Tibial nerve (tissue), 4 donors: ENCODE measurements at regions not wholly inside any gene's neighbourhood (a gene's known extent, or its start where the extent isn't known, plus 50 kb on each side); places are given as distances from the start of the nearest gene placed in this dataset.

Source experiments
- DNase-seq, 2 donors: peaks; one replicate each; pipeline ENCODE4 v3.0.0-alpha.2; 2019; ENCODE audit warnings: low spot score in 2 of 2
- H3K27ac ChIP-seq, 4 donors: fragments of 200-600 bp; sonication (generic) in 3 of 4; one replicate each; pipeline ENCODE4 v1.5.1; 2017 to 2019; ENCODE audit warnings: mild to moderate bottlenecking in 1 of 4
- H3K27me3 ChIP-seq, 2 donors: fragments of 200-600 bp; sonication (generic) in 1 of 2; one replicate each; pipeline versions ENCODE4 v1.5.1 to v1.6.0; 2017 to 2019
- H3K36me3 ChIP-seq, 3 donors: fragments of 200-600 bp; sonication (generic); one replicate each; pipeline ENCODE4 v1.5.1; 2018 to 2019
- H3K4me1 ChIP-seq, 4 donors: fragments of 200-600 bp; sonication (generic) in 3 of 4; one replicate each; pipeline ENCODE4 v1.5.1; 2017 to 2019
- H3K4me3 ChIP-seq, 4 donors: fragments of 200-600 bp; sonication (generic) in 3 of 4; one replicate each; pipeline ENCODE4 v1.5.1; 2017 to 2019; ENCODE audit warnings: mild to moderate bottlenecking in 1 of 4, moderate library complexity in 1 of 4
- H3K9me3 ChIP-seq, 4 donors: fragments of 200-600 bp; sonication (generic) in 3 of 4; one replicate each; pipeline ENCODE4 v1.5.1; 2017 to 2019
- EP300 ChIP-seq, 2 donors: sonication (generic); formaldehyde crosslinking; IDR thresholded peaks; one replicate each; pipeline ENCODE4 v1.6.1; 2017; ENCODE audit warnings: antibody characterized with exemption in 2 of 2, mild to moderate bottlenecking in 1 of 2
- POLR2A ChIP-seq, 2 donors: fragments of 450-650 bp; IDR thresholded peaks; one replicate each; pipeline ENCODE4 v1.6.1; 2017; ENCODE audit warnings: antibody characterized with exemption in 2 of 2, mild to moderate bottlenecking in 2 of 2, moderate library complexity in 2 of 2
- WGBS, 2 donors: methylation state at CpG; one replicate each; pipeline ENCODE4 v1.1.5; 2018; 5-methylcytosine and 5-hydroxymethylcytosine counted together
- TF ChIP-seq, protein P1 (sequence below), 5 experiments: fragments of 200-600 bp in 3 of 5; fragments of 450-650 bp in 2 of 5; sonication (generic) in 3 of 5; IDR thresholded peaks; one replicate each; pipeline ENCODE4 v1.5.1; 2016 to 2019; ENCODE audit warnings: antibody characterized with exemption in 5 of 5, mild to moderate bottlenecking in 3 of 5, moderate library complexity in 2 of 5

DNA sequence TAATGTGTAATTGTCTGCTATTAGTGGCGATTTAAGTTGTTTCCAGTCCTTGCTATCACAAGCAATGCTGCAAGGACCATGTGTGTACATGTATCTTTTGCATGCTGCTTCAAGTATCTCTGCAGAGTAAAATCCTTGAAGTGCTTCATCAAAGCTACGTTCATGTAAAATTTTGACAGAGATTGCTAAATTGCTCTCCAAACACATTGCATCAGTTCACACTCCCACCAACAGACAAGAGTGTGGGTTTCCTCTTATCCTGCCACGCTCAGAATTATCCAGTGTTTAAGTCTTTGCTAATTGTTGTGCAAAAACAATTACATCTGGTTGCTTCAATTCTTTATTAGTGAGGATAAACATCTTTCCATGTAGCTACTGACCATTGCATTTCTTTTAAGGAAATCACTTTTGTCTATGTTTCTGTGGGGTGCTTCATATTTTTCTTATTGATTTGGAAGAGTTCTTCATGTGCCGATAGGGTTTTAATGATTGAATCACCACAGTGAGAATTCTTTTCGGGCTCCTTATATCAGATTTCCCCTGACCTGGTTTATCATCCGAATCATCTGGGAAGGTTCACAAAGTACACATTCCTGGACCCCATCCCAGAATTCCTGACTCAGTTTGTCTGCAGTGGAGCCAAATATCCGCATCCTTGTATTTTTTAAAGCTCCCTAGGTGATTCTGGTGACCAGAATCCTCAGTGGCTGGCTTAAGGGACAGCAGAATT is 56.3 kb upstream of the GALNT2 start:
- H3K27ac ChIP-seq, result no peak overlapping the region
- WGBS, 2 donors, result 63 to 71% methylated on average over 7 of the region's 7 CpGs
- no peaks in the 10 kb centered on the region for H3K36me3 ChIP-seq
- H3K27me3 ChIP-seq, result no peaks in the 10 kb centered on the region
- no peak overlapping the region for H3K4me3 ChIP-seq
- DNase-seq, result no peak
- no peaks in the 10 kb centered on the region for H3K9me3 ChIP-seq
- no peak for TF ChIP-seq POLR2A (IDR thresholded peaks at IDR 0.05)
- TF ChIP-seq, protein P1, sequence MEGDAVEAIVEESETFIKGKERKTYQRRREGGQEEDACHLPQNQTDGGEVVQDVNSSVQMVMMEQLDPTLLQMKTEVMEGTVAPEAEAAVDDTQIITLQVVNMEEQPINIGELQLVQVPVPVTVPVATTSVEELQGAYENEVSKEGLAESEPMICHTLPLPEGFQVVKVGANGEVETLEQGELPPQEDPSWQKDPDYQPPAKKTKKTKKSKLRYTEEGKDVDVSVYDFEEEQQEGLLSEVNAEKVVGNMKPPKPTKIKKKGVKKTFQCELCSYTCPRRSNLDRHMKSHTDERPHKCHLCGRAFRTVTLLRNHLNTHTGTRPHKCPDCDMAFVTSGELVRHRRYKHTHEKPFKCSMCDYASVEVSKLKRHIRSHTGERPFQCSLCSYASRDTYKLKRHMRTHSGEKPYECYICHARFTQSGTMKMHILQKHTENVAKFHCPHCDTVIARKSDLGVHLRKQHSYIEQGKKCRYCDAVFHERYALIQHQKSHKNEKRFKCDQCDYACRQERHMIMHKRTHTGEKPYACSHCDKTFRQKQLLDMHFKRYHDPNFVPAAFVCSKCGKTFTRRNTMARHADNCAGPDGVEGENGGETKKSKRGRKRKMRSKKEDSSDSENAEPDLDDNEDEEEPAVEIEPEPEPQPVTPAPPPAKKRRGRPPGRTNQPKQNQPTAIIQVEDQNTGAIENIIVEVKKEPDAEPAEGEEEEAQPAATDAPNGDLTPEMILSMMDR (IDR thresholded peaks at IDR 0.05), result no peak
- TF ChIP-seq EP300 (IDR thresholded peaks at IDR 0.05), result no peak
- H3K4me1 ChIP-seq, result no peaks in the 10 kb centered on the region

- H3K27ac ChIP-seq, result peak overlapping the region in 1 of 4 donors; percentile 49
- 57 to 58% methylated on average over 6 of the region's 6 CpGs for WGBS, 2 donors
These were observed 55.5 kb upstream of the GALNT2 start for GRCh38 chr1:230011333-230012092.

GRCh38 chr1:230012093-230012393 is 55.0 kb upstream of the GALNT2 start:
- TF ChIP-seq, protein P1 (IDR thresholded peaks at IDR 0.05), result no peak
- TF ChIP-seq POLR2A (IDR thresholded peaks at IDR 0.05) (no peak), EP300 (IDR thresholded peaks at IDR 0.05) (no peak)
- Histone ChIP-seq H3K27ac (peak overlapping the region in 1 of 4 donors; percentile 49), H3K9me3 (no peaks in the 10 kb centered on the region), H3K4me3 (no peak overlapping the region), H3K27me3 (no peaks in the 10 kb centered on the region), H3K36me3 (no peaks in the 10 kb centered on the region), H3K4me1 (no peaks in the 10 kb centered on the region)
- DNase-seq, result no peak

More at GRCh38 chr1:230011333-230012092, 55.5 kb upstream of the GALNT2 start:
- no peaks in the 10 kb centered on the region for H3K4me1 ChIP-seq
- no peaks in the 10 kb centered on the region for H3K9me3 ChIP-seq
- no peaks in the 10 kb centered on the region for H3K27me3 ChIP-seq
- H3K4me3 ChIP-seq, result no peak overlapping the region
- DNase-seq, result no peak
- no peaks in the 10 kb centered on the region for H3K36me3 ChIP-seq
- TF ChIP-seq EP300 (IDR thresholded peaks at IDR 0.05) (no peak), POLR2A (IDR thresholded peaks at IDR 0.05) (no peak)
- TF ChIP-seq, protein P1 (IDR thresholded peaks at IDR 0.05), result no peak

GRCh38 chr1:230012741-230013140 is 54.3 kb upstream of the GALNT2 start:
- Histone ChIP-seq H3K4me1 (no peaks in the 10 kb centered on the region), H3K36me3 (no peaks in the 10 kb centered on the region), H3K4me3 (no peak overlapping the region), H3K27ac (no peak overlapping the region), H3K27me3 (no peaks in the 10 kb centered on the region), H3K9me3 (no peaks in the 10 kb centered on the region)
- TF ChIP-seq POLR2A (IDR thresholded peaks at IDR 0.05) (no peak), EP300 (IDR thresholded peaks at IDR 0.05) (no peak)
- TF ChIP-seq, protein P1 (IDR thresholded peaks at IDR 0.05), result no peak
- no peak for DNase-seq
- WGBS, 2 donors, result 79 to 81% methylated on average over 5 of the region's 5 CpGs

DNA sequence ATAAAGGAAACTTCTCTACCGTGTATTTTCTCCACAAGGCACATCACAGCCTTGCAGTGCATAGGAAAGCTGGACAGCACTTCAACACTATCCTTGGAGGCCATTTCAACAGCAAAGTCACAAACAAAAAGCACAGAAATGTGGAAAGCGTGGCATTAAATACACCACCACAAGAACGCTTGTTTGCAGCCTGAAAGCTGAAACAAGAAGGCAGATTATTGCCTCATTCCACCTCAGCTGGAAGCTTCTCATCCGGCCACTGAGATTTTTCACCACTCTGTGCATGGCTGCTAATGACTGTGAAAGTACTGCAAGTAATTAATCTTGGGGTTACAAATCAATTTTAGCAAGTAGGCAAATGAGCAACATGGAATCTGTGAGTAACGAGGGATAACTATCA is 50.9 kb upstream of the GALNT2 start:
- DNase-seq, result no peak
- Histone ChIP-seq H3K27ac (no peak overlapping the region), H3K36me3 (no peaks in the 10 kb centered on the region), H3K27me3 (no peaks in the 10 kb centered on the region), H3K4me1 (no peaks in the 10 kb centered on the region), H3K9me3 (no peaks in the 10 kb centered on the region), H3K4me3 (no peak overlapping the region)
- TF ChIP-seq EP300 (IDR thresholded peaks at IDR 0.05) (no peak), POLR2A (IDR thresholded peaks at IDR 0.05) (no peak)
- TF ChIP-seq, protein P1 (IDR thresholded peaks at IDR 0.05), result no peak
- 72 to 73% methylated on average over 5 of the region's 5 CpGs for WGBS, 2 donors
